GM19023 (cell line): ENCODE measurements at regions not wholly inside any gene's neighbourhood (a gene's known extent, or its start where the extent isn't known, plus 50 kb on each side); places are given as distances from the start of the nearest gene placed in this dataset.
"Not testable (repeated sequence)": the region's sequence is repeated elsewhere in the genome, so short reads cannot be mapped to it uniquely, and the experiment has no call there.

Experiments
- ATAC-seq: cut with Tn5 transposase; IDR thresholded peaks from one replicate; pipeline ENCODE4 v1.9.1; 2021; ENCODE audit warnings: mild to moderate bottlenecking, moderate library complexity; ENCODE audit not compliant: unreplicated experiment

DNA sequence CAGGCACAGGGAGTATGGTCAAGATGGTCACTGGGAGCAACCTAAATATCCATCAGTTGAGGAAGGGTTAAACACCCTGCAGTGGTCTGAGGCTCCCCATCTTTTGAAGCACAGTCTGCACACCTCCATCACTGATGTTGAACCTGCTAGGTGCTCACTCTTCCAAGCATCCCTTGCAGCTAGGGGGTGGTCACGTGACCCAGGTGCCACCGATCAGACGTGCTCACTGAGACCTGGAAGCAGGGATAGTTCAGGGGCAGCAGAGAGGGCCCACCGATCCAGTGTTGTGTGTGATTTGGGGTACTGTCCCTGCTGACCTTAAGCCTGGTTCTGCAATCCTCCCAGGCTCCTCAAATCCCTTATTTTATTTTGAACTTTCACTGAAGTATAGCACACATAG lies 134.6 kb downstream of the CEBPB start:
- no peak for ATAC-seq

DNA sequence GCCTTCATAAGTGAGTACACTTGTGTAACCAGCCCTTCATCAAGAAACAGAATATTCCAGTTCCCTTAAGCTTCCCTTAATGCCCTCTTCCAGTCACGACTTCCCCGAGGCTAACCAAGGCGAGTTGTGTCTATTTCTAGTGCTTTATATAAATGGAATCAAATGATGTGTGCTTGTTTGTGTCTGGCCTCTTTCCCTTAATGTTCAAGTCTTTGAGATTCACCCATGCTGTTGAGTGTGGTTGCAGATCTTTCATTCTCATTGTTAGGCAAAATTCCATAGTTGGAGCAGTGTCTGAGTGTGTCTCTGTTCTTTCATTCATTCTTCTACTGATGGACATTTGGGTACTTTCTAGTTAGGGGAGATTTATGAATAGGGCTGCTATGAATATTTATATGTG lies 135.0 kb downstream of the CEBPB start:
- ATAC-seq: no peak

DNA sequence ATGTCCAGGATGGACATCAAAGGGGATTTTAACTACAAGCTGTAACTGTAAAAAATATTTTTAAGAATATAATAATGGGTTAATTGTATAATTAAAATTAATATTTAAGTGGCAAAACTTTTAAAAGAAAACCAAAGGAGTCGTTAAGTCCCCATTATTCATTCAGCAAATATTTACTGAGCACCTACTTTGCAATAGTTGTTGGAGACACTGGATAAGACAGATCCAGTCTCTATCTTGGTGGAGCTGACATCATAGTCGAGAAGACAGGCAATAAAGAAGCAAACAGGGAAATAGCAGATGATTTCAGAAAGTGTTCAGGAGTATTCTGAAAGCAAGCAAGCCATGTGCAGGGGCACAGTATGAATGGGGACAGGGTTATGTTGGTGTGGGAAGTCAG lies 137.0 kb downstream of the CEBPB start:
- ATAC-seq: no peak

DNA sequence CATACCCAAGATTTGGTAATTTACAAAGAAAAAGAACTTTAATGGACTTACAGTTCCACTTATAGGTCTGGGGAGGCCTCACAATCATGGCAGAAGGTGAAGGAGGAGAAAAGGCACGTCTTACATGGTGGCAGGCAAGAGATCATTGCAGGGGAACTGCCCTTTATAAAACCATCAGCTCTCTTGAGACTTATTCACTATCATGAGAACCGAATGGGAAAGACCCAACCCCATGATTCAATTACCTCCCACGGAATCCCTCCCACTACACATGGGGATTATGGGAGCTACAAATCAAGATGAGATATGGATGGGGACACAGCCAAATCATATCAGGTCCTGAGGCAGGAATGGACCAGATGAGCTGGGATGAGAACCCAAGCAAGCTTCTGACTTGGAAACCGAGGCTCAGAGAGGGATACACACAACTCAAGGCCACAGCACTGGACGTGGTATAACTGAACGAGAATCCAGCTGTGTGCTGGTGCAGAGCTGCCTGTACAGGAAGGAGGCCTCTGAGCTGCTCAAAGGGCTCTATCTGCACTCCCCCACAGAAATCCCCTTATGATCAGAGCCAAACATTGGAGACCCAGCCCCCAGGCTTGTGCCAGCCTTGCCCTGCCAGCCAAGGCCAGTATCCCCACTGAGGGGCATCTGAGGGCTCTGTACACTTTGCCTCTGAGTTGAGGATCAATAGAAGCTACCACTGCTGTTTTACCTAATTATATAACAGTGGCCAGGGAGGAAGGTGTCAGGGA lies 137.8 kb downstream of the CEBPB start:
- no peak for ATAC-seq

DNA sequence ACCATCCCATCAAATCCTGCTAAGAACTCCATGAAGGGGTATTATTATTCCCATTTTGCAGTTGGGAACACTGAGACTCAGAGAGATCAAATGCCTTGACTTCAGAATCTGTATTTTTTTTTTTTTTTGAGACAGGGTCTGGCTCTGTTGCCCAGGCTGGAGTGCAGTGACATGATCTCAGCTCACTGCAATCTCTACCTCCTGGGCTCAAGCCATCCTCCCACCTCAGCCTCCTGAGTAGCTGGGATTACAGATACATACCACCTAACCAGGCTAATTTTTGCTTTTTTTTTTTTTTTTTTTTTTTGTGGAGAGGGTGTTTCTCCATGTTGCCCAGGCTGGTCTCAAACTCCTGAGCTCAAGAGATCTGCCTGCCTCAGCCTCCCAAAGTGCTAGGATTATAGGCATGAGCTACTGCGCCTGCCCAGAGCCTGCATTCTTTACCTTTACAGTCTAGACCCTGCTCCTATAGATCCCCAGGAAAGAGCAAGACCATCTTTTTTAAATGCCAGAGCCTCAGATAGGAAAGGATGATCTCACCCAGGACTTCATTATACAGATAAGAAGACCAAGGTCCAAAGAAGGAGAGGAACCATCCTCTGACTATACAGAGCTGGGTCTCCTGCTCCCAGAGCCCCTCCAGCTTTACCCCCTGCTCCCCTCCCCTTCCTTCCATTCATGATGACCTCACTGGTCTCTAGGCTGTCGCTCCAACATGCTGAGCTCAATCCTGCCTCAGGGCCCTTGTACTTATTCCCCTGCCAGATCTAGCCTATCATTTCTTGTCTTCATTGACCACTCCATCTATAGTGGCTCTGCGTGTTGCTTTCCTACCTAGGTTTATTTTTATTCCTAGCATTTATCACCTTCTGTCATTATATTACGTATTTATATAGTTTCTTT lies 138.6 kb downstream of the CEBPB start:
- ATAC-seq: no peak

DNA sequence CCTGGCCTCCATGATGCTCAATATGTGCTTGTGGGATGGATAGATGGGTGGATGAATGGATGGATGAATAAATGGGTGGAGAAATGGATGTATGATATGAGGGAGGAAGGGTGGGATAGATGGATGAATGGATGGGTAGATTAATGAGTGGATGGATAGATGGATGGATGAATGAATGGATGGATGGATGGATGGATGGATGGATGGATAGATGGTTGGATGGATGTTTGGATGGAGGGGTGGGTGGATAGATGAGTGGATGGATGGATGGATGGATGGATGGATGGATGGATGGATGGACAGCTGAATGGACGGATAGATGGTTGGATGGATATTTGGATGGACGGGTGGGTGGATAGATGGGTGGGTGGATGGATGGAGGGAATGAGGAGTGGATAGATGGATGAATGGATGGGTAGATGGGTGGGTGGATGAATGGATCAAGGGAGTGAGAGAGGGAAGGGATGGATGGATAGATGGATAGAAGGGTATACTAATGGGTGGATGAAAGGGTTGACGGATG lies 139.4 kb downstream of the CEBPB start:
- no peak for ATAC-seq

DNA sequence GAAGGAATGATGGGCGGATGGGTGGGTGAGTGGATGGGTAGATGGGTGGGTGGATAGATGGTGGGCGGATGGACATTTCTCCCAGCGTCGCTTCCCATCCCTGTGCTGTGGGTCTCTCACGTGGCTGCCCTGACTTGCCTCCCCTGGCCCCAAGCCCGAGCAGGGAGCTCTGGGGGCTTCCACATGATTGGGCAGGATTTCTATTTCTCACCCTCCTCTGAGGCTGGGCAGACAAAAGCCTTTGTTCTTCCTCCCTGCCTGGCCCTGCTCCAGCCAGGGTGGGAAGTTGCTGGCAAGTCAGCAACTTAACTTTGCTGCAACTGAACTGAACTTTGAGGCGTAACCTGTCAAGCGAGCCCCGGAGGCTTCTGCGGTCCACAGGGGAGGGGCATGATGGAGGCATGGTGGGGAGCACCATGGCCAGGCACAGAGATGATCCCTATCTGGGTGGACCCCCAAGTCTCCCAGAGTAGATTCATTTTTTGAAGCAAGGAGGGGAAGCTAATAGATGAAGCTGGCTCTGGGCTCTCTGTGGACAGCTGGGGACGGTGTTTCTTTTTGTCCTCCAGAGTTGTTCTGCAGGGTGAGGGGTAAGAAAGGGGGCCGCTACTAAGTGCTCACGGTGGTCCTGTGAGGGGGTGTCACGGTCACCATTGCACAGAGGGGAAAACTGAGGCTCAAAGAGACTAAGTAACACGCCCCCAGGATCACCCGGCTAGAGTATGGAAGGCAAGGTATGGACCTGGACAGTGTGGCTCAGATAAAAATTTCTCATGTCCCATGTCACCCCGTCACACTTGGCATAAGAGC lies 140.1 kb downstream of the CEBPB start:
- no peak for ATAC-seq

DNA sequence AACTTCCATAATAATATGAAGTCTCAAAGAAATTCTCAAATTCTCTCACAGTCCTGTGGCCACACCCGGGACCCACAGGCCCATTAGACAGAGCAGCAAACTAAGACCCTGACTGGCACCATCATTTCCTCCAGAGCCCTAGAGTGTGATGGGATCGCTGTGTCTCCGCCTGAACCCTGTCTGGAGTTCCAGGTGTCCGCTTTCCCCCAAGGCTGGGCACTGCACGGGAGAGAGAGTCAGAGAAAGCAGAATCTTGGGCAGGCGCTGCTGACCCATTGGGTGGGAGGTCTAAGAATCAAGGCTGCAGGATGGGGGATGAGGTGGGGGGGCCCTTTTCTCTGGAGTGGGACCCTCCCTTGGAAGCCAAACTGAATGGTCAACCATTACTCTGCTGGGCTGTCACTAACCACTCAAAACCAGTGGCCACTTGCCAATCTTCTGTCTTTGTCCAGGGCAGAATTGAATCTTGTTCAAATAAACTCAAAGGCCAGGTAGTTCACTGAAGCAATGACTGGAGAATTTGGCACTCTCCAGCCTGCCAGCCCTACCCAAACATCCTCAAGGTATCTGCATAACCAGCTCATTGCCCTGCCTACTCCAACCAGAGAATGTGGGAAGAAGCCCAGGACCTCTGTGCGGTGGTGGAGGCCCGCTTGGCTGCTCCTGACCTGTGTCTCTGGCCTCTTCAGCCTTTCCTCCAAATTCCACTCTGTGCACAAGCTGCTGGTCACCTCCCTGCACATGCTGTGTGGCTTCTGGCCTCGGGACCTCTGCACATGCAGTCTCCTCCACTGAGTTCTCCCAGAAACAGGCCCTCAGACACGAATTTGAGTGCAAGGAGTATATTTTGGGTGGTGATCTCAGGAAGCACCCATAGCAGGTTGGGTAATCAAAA lies 141.1 kb downstream of the CEBPB start:
- no peak for ATAC-seq

DNA sequence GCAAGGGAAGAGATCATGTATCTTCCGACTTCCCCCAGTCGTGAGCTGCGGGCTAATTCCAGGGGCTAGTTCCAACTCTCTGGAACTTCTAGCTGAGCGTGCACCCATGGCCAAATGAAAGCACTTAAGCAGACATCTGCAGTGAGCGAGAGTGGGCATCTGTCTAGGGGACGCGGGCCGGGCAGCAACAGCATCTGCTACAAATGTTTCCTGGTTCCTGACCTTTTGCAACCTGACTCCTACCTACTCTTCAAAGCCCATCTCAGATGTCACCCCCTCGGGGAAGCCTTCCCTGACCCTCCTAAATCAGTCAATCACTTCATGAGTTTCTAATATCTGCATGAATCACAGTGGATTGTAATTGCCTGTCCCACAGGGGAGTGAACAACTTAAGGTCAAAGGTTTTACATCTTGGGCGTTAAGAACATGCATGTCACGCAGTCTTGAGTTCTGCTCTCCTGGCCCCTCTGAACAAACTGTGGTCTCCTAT lies 141.9 kb downstream of the CEBPB start:
- no peak for ATAC-seq

DNA sequence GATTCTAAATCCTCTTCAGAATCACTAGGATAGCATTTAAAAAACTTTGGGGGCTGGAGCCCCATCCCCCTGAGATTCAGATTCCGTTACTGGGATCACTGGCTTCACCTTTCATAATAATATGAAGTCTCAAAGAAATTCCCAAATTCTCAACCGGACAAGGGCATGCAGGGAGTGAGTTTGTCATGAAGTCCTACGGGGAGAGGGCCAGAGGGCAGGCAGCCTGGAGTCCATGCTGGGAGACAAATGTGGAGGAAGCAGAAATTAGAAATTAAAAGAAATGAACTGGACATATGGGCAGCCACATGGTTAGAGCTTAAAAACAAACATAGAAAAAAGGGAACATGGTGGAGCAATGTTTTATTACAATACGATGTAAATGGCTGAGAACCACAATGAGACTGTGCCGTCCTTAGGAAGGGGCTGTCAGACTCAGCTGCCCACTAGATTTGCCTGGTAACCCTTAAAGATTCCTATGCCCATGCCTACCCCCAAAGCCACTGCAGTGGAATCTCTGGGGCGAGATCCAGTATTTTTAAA lies 142.6 kb downstream of the CEBPB start:
- no peak for ATAC-seq

DNA sequence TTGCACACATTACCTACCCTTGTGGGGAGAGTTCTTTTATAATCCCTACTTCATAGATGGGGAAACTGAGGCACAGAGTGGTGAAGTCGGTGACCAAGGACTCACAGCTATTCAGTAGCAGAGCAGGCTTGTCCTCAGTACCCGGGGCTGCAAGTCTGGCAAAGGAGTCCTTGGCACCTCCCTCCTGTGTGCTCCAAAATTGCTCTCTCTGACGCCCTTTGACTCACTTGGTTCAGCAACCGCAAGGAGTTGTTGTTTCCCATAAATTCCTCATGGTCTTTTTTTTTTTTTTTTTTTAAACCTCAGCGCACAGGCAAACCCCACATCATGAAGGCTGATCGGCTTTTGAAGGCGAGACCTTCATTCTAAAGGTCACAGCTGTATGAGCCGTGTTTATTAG lies 143.2 kb downstream of the CEBPB start:
- no peak for ATAC-seq

DNA sequence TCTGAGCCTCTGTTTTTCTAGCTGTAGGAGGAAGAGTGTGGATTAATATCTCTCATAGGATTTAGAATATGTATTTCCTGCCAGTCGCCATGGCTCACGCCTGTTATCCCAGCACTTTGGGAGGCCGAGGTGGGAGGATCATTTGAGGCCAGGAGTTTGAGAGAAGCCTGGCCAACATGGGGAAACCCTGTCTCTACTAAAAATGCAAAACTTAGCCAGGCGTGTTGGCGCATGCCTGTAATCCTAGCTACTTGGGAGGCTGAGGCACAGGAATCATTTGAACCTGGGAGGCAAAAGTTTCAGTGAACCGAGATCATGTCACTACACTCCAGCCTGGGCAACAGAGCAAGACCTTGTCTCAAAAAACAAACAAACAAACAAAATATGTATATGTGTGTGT lies 143.9 kb downstream of the CEBPB start:
- ATAC-seq: not testable (repeated sequence)

DNA sequence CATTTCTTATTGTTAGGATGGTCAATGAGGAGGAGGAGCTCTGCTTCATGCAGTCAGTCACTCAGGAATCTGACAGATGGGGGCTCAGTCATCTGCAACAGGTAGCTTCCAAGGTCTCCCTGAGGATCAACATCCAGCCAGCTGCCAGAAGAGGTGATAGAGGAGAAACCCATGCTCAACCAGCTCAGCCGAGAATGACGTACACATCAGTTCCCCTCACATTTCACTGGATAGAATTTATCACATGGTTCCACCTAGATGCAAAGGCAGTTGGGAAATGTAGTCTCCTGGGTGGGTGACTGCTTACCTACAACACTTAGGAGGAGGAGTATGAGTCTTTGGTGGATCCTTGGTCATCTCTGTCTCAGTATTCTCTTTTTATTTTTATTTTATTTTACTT lies 144.5 kb downstream of the CEBPB start:
- ATAC-seq: no peak

DNA sequence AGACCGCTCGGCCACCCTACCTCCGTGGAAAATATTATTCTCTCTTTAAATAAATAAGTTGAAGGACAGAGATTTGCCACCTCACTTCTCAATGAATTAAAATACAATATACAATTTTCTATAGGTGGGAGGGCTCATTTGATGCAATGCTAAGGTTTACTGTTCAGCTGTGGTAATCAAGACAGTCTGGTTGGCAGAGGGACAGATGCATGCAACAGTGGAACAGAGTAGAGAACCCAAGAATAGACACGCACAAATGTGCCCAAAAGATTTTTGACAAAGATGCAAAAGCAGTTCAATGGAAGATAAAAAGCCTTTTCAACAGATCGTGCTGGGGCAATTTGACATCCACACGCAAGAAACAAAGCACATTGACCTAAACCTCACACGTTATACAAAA lies 145.2 kb downstream of the CEBPB start:
- ATAC-seq: no peak

DNA sequence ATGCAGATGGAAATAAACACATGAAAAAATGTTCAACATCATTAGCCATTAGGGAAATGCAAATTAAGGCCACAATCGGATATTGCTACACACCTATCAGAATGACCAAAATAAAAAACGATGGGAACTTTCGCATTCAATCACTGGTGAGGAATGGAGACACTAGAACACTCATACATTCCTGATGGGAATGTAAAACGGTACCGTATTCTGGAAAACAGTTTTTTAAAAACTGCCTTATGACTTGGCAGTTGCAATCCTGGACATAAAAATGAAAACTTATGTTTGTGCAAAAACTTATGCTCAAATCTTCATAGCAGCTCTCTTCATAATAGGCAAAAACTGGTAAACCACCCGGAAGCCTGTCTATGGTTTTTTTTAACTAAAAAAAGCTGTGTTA lies 146.0 kb downstream of the CEBPB start:
- no peak for ATAC-seq

DNA sequence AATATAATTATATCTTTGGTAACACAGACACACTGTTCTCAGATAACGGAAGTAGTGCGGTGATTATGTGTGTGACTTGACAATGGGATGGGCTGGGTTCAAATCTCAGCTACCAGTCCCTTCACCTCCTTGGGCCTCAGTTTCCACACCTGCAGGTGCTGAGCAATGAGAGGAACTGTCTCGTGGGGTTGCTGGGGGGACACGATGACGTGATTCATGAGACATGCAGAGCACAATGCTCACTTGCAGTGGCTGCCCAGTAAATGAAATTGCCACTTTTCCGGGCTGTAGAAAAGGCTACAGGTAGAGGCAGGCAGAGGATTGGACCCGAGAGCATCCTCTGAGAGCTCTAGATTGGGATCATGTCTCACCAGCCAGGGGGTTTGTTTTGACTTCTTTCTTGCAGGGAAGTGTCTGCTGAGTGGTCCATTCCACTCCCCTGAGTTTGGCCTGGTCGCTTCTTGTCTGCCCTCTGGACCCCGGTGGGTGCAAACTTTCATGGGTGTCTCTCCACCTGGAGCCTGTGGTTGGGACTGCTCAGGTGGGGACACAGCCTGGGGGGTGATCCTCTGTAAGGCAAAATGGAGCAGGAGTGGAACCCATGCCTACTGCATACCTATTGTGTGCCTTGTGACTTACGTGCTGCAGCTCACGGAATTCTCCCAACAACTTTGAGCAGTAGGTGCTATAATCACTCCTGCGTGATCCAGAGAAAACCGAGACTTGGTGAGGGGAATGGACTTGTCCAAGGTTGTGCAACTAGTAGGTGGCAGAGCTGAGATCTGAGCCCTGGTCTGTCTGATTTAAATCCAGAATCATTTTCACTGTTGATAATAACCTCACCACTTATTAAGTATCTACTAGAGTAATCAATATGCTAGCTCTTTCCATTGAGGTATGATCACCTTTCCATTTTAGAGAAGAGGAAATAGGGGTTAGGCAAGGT lies 147.2 kb downstream of the CEBPB start:
- no peak for ATAC-seq

DNA sequence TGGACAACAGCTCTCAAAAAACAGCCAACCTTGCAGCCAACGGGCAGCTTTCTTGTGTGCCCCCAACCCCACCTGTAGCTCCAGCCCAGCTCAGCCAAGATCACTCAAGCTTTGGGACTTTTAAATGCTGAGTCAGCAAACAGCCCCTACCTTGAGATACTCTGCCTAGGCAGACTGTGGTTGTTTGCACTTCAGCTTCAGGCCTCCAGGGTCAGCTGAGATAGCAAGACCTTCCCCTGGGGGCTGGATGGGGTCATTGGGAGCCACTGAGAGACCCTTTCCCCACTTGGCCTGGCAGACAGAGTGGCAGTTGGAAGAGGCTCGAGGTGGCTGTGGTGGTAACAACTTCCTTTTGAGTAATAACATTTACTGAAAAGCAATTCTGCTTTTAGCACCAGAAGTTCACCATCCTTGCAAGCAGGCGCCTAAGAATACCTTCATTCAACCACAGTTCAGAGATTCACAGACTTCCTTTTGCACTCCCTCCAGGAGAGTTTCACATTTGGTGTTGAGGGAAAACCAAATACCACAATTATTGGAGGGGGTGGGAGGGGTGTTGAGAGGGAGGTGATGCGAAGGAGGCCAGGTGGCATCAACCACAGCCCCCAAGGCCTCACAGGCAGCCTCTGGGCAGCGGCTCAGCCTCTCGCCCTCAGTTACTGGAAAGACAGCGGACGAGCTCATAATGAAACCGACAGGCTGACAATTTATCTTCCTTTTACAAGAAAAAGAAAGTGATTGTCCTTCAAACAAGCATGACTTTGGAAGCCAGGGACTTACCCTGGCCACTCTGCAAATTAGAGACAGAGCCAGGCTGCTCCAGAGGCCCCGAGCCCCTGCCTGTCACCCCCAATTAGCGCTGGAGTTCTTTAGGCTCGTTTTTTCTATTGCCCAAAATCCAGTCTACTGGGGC lies 148.1 kb downstream of the CEBPB start:
- peak; percentile 74 for ATAC-seq
